Stimulated activated CD8-positive, alpha-beta memory T cell treated with anti-CD3 and anti-CD28 coated beads, Interleukin-15, amount 100 ng/mL, for 24 hours (primary cell): ENCODE measurements at regions not wholly inside any gene's neighbourhood (a gene's known extent, or its start where the extent isn't known, plus 50 kb on each side); places are given as distances from the start of the nearest gene placed in this dataset.
"Not testable (repeated sequence)": the region's sequence is repeated elsewhere in the genome, so short reads cannot be mapped to it uniquely, and the experiment has no call there.

ENCODE experiments used
- DNase-seq: peaks from one replicate; pipeline ENCODE4 v3.0.0-alpha.2; 2020; ENCODE audit warnings: low read depth

- no peak for DNase-seq
Measured at GRCh38 chr2:128613876-128614275, 295.2 kb upstream of the HS6ST1 start.

GRCh38 chr2:128614907-128615306, 296.2 kb upstream of the HS6ST1 start:
- DNase-seq, result not testable (repeated sequence)

- no peak for DNase-seq
Measured at GRCh38 chr2:128615571-128615970, 296.9 kb upstream of the HS6ST1 start.

- no peak for DNase-seq
Measured at GRCh38 chr2:128617029-128617590, 298.4 kb upstream of the HS6ST1 start.

- no peak for DNase-seq
Measured at GRCh38 chr2:128617661-128618060, 299.0 kb upstream of the HS6ST1 start.

- no peak for DNase-seq
Measured at GRCh38 chr2:128618642-128619041, 300.0 kb upstream of the HS6ST1 start.

GRCh38 chr2:128619471-128620325, 301.0 kb upstream of the HS6ST1 start:
- DNase-seq, result no peak

- no peak for DNase-seq
Measured at GRCh38 chr2:128621074-128621473, 302.4 kb upstream of the HS6ST1 start.

- no peak for DNase-seq
Measured at GRCh38 chr2:128622371-128622770, 303.7 kb upstream of the HS6ST1 start.

- DNase-seq, result no peak
Measured at GRCh38 chr2:128622955-128623620, 304.4 kb upstream of the HS6ST1 start.

- no peak for DNase-seq
Measured at GRCh38 chr2:128623776-128624761, 305.4 kb upstream of the HS6ST1 start.

GRCh38 chr2:128624956-128625355, 306.3 kb upstream of the HS6ST1 start:
- DNase-seq, result no peak

- no peak for DNase-seq
Measured at GRCh38 chr2:128625421-128625820, 306.8 kb upstream of the HS6ST1 start.

- DNase-seq, result no peak
Measured at GRCh38 chr2:128625963-128626759, 307.5 kb upstream of the HS6ST1 start.

- no peak for DNase-seq
Measured at GRCh38 chr2:128626760-128627511, 308.3 kb upstream of the HS6ST1 start.

GRCh38 chr2:128628206-128628605, 309.5 kb upstream of the HS6ST1 start:
- no peak for DNase-seq

GRCh38 chr2:128628996-128629395, 310.3 kb upstream of the HS6ST1 start:
- no peak for DNase-seq

- DNase-seq, result no peak
Measured at GRCh38 chr2:128630974-128631697, 312.5 kb upstream of the HS6ST1 start.

- DNase-seq, result no peak
Measured at GRCh38 chr2:128631698-128632500, 313.2 kb upstream of the HS6ST1 start.
